BJ (cell line): ENCODE measurements at regions not wholly inside any gene's neighbourhood (a gene's known extent, or its start where the extent isn't known, plus 50 kb on each side); places are given as distances from the start of the nearest gene placed in this dataset.

Experiments
- CTCF ChIA-PET: fragments of 350-600 bp; formaldehyde crosslinking; extraction: SDS; loops from one replicate; lab custom pipeline; 2021; ENCODE audit warnings: antibody characterized with exemption, inconsistent platforms; lab: Yijun Ruan, JAX
- POLR2A ChIA-PET: fragments of 300-600 bp; sonication (Branson Sonifier 250); formaldehyde crosslinking; extraction: SDS; loops from one replicate; lab custom pipeline; 2021; ENCODE audit warnings: antibody characterized with exemption; lab: Charles Lee
- DNase-seq: peaks from one replicate; pipeline ENCODE4 v3.0.0-alpha.2; 2011; ENCODE audit warnings: low read depth
- H3K27me3 ChIP-seq: 2 replicates; pipeline ENCODE4 v1.6.0; 2011; ENCODE audit warnings: low read length; ENCODE audit not compliant: control insufficient read depth, insufficient read depth
- H3K36me3 ChIP-seq: 2 replicates; pipeline ENCODE4 v1.5.1; 2011; ENCODE audit warnings: low read length; ENCODE audit not compliant: control insufficient read depth, insufficient read depth
- H3K4me3 ChIP-seq: 2 replicates; pipeline ENCODE4 v1.5.1; 2011; ENCODE audit warnings: low read depth, mild to moderate bottlenecking, control low read depth, low read length
- CTCF ChIP-seq: IDR thresholded peaks from 2 replicates; pipeline ENCODE4 v1.5.1; 2011; ENCODE audit warnings: low read depth, mild to moderate bottlenecking, control low read depth, inconsistent platforms, low read length, moderate library complexity; ENCODE audit not compliant: insufficient read depth

- no peak for TF ChIP-seq CTCF
- no peak overlapping the region for H3K4me3 ChIP-seq
- no peaks in the 10 kb centered on the region for H3K27me3 ChIP-seq
- CTCF ChIA-PET, result no interaction called here
- POLR2A ChIA-PET, result no interaction called here
- no peaks in the 10 kb centered on the region for H3K36me3 ChIP-seq
- DNase-seq, result no peak
Measured at GRCh38 chr5:104431002-104431620, 868.5 kb upstream of the NUDT12 start.

- DNase-seq, result no peak
- Histone ChIP-seq H3K36me3 (no peaks in the 10 kb centered on the region), H3K27me3 (no peaks in the 10 kb centered on the region), H3K4me3 (no peak overlapping the region)
- POLR2A ChIA-PET, result no interaction called here
- no peak for TF ChIP-seq CTCF
- CTCF ChIA-PET, result no interaction called here
Measured at GRCh38 chr5:104429911-104430310, 867.3 kb upstream of the NUDT12 start.

GRCh38 chr5:104421431-104421830 lies 858.8 kb upstream of the NUDT12 start:
- H3K36me3 ChIP-seq, result no peaks in the 10 kb centered on the region
- H3K27me3 ChIP-seq, result no peaks in the 10 kb centered on the region
- ChIA-PET CTCF (no interaction called here), POLR2A (no interaction called here)
- no peak for DNase-seq
- TF ChIP-seq CTCF, result no peak
- no peak overlapping the region for H3K4me3 ChIP-seq

- no peak for DNase-seq
- no peaks in the 10 kb centered on the region for H3K27me3 ChIP-seq
- CTCF ChIA-PET, result no interaction called here
- TF ChIP-seq CTCF, result no peak
- H3K36me3 ChIP-seq, result no peaks in the 10 kb centered on the region
- H3K4me3 ChIP-seq, result no peak overlapping the region
- POLR2A ChIA-PET, result no interaction called here
Measured at GRCh38 chr5:104418056-104418455, 855.5 kb upstream of the NUDT12 start.

GRCh38 chr5:104412649-104413240 lies 850.2 kb upstream of the NUDT12 start:
- no peaks in the 10 kb centered on the region for H3K36me3 ChIP-seq
- POLR2A ChIA-PET, result no interaction called here
- CTCF ChIA-PET, result no interaction called here
- no peak for DNase-seq
- no peaks in the 10 kb centered on the region for H3K27me3 ChIP-seq
- H3K4me3 ChIP-seq, result no peak overlapping the region
- peak; percentile 22 for TF ChIP-seq CTCF
